ENCODE measurements at regions not wholly inside any gene's neighbourhood (a gene's known extent, or its start where the extent isn't known, plus 50 kb on each side); places are given as distances from the start of the nearest gene placed in this dataset.
"Not testable (repeated sequence)": the region's sequence is repeated elsewhere in the genome, so short reads cannot be mapped to it uniquely, and the experiment has no call there.

GRCh38 chr11:80280737-80281136, 839.9 kb upstream of the TENM4 start:
- no peak for TF ChIP-seq CTCF (IDR thresholded peaks at IDR 0.05; ENCODE audit: borderline replicate concordance, extremely low read depth, insufficient read depth)
- H3K27me3 ChIP-seq (ENCODE audit: control insufficient read depth, insufficient read depth, low read length) = no peaks in the 10 kb centered on the region
- intact Hi-C loops (cut with DNase I) = no loop called here
- no peaks in the 10 kb centered on the region for H3K9me3 ChIP-seq (ENCODE audit: control insufficient read depth in 2 of 3, insufficient read depth in 1 of 3, low read length in 3 of 3)
- H3K36me3 ChIP-seq (ENCODE audit: control insufficient read depth in 2 of 3, insufficient read depth in 3 of 3, low read length in 3 of 3) = no peaks in the 10 kb centered on the region
- no peak overlapping the region for H3K9ac ChIP-seq (ENCODE audit: low read length in 3 of 3)
- H3K4me3 ChIP-seq (ENCODE audit: low read length in 3 of 3) = no peak overlapping the region
- FAIRE-seq = no peak
- H3K27ac ChIP-seq (ENCODE audit: low read depth in 2 of 2, low read length in 2 of 2) = no peak overlapping the region
- DNase-seq = no peak
- H3K4me1 ChIP-seq (ENCODE audit: control insufficient read depth in 2 of 3, insufficient read depth in 2 of 3, low read depth in 1 of 3, low read length in 3 of 3) = no peaks in the 10 kb centered on the region

GRCh38 chr11:80261776-80262175, 820.9 kb upstream of the TENM4 start:
- H3K36me3 ChIP-seq (ENCODE audit: control insufficient read depth in 2 of 3, insufficient read depth in 3 of 3, low read length in 3 of 3) = no peaks in the 10 kb centered on the region
- H3K27ac ChIP-seq (ENCODE audit: low read depth in 2 of 2, low read length in 2 of 2) = no peak overlapping the region
- H3K9me3 ChIP-seq (ENCODE audit: control insufficient read depth in 2 of 3, insufficient read depth in 1 of 3, low read length in 3 of 3) = no peaks in the 10 kb centered on the region
- DNase-seq = no peak
- H3K27me3 ChIP-seq (ENCODE audit: control insufficient read depth, insufficient read depth, low read length) = no peaks in the 10 kb centered on the region
- H3K9ac ChIP-seq (ENCODE audit: low read length in 3 of 3) = no peak overlapping the region
- no peak for TF ChIP-seq CTCF (IDR thresholded peaks at IDR 0.05; ENCODE audit: borderline replicate concordance, extremely low read depth, insufficient read depth)
- FAIRE-seq = no peak
- H3K4me3 ChIP-seq (ENCODE audit: low read length in 3 of 3) = no peak overlapping the region
- H3K4me1 ChIP-seq (ENCODE audit: control insufficient read depth in 2 of 3, insufficient read depth in 2 of 3, low read depth in 1 of 3, low read length in 3 of 3) = no peaks in the 10 kb centered on the region
- intact Hi-C loops (cut with DNase I) = no loop called here

GRCh38 chr11:80257319-80258015, 816.6 kb upstream of the TENM4 start:
- H3K36me3 ChIP-seq (ENCODE audit: control insufficient read depth in 2 of 3, insufficient read depth in 3 of 3, low read length in 3 of 3); H3K9me3 ChIP-seq (ENCODE audit: control insufficient read depth in 2 of 3, insufficient read depth in 1 of 3, low read length in 3 of 3); H3K27ac ChIP-seq (ENCODE audit: low read depth in 2 of 2, low read length in 2 of 2); H3K4me3 ChIP-seq (ENCODE audit: low read length in 3 of 3); H3K27me3 ChIP-seq (ENCODE audit: control insufficient read depth, insufficient read depth, low read length); H3K4me1 ChIP-seq (ENCODE audit: control insufficient read depth in 2 of 3, insufficient read depth in 2 of 3, low read depth in 1 of 3, low read length in 3 of 3); H3K9ac ChIP-seq (ENCODE audit: low read length in 3 of 3); intact Hi-C loops (cut with DNase I); FAIRE-seq: not testable (repeated sequence)
- peak in 1 of 5 donors; percentile 52 for DNase-seq

- no peaks in the 10 kb centered on the region for H3K27me3 ChIP-seq (ENCODE audit: control insufficient read depth, insufficient read depth, low read length)
- no peaks in the 10 kb centered on the region for H3K9me3 ChIP-seq (ENCODE audit: control insufficient read depth in 2 of 3, insufficient read depth in 1 of 3, low read length in 3 of 3)
- intact Hi-C loops (cut with DNase I) = no loop called here
- FAIRE-seq = no peak
- H3K27ac ChIP-seq (ENCODE audit: low read depth in 2 of 2, low read length in 2 of 2) = no peak overlapping the region
- TF ChIP-seq CTCF (IDR thresholded peaks at IDR 0.05; ENCODE audit: borderline replicate concordance, extremely low read depth, insufficient read depth) = no peak
- H3K4me1 ChIP-seq (ENCODE audit: control insufficient read depth in 2 of 3, insufficient read depth in 2 of 3, low read depth in 1 of 3, low read length in 3 of 3) = no peaks in the 10 kb centered on the region
- no peaks in the 10 kb centered on the region for H3K36me3 ChIP-seq (ENCODE audit: control insufficient read depth in 2 of 3, insufficient read depth in 3 of 3, low read length in 3 of 3)
- no peak overlapping the region for H3K4me3 ChIP-seq (ENCODE audit: low read length in 3 of 3)
- DNase-seq = no peak
- no peak overlapping the region for H3K9ac ChIP-seq (ENCODE audit: low read length in 3 of 3)
These were observed 814.2 kb upstream of the TENM4 start for GRCh38 chr11:80255021-80255420.
